ENCODE measurements at regions not wholly inside any gene's neighbourhood (a gene's known extent, or its start where the extent isn't known, plus 50 kb on each side); places are given as distances from the start of the nearest gene placed in this dataset.

DNA sequence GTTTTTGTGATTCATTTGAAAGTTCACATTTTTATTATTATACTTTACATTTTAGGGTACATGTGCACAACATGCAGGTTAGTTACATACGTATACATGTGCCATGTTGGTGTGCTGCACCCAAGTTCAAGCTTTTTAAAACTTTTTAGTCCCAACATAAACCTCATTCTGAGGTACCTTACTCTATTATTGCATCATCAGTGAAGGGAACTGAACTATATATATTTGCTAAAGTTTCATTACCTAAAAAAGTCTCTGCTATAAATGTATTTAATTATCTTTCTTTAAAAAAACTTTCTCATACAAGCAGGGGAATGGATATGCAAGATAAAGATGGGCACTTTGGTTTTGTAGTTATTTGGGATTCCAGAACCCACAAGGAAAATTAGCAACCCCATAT, 931.4 kb upstream of the ADGRL2 start:
- no peak for DNase-seq

DNA sequence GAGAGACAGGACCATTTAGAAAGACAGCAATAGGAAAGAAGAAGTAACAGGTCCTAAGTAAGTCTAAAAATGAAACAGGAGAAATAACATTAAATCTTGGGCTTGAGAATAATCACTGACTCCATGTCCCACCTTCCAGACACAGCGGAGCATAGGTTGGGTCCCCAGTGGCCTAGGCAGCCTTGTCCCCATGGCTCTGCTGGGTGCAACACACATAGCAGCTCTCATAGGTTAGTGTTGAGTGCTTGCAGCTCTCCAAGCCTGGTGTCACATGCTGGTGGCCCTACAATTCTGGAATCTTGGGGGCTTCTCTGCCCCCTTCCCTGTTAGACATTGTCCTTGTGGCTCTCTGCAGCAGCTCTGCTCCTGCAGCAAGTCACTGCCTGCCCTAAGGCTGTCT, 952.8 kb upstream of the ADGRL2 start:
- no peak for DNase-seq

DNA sequence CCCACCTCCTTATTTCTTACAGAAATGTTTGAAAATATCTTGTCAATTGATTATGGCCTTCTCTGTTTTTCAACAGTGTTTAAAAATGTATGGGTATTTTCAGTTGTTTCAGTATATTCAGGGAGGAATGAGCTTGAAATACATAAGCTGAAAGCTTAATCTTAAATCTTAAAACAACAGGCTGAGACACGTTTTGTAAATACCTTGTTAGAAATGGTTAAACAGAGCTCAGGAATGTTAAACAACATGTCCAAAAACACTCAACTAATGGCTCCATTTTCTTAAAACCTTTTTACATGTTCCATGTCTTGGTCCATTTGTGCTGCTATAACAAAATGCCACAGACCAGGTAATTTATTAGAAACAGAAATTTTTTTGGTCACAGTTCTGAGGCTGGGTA, 953.8 kb upstream of the ADGRL2 start:
- DNase-seq = no peak

DNA sequence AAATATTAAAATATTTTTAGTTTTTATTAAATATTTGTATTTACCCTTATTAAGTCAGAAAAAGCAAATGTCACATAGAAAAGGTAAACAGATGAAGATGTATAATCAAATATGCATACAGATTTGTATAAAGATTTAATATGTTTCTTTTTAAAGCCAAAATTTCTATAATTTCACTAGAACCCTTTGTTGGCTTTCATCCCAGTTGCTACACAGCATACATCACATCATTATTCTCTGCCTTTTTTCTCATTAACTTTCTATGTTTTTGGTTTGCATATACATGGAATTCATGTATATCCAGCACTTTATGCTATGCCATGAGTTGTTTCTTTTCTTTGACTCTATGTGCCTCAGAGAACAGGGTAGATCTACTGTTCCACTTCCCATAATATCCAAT, 957.9 kb upstream of the ADGRL2 start:
- no peak for DNase-seq

DNA sequence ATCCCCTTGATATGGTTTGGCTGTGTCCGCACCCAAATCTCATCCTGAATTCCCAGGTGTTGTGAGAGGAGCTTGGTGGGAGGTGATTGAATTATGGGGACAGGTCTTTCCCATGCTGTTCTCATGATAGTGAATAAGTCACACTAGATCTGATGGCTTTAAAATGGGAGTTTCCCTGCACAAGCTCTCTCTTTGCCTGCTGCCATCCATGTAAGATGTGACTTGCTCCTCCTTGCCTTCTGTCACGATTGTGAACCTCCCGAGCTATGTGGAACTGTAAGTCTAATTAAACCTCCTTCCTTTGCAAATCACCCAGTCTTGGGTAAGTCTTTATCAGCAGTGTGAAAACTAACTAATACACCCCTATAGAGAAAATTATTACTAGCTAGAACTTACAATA, 959.5 kb upstream of the ADGRL2 start:
- DNase-seq = no peak

DNA sequence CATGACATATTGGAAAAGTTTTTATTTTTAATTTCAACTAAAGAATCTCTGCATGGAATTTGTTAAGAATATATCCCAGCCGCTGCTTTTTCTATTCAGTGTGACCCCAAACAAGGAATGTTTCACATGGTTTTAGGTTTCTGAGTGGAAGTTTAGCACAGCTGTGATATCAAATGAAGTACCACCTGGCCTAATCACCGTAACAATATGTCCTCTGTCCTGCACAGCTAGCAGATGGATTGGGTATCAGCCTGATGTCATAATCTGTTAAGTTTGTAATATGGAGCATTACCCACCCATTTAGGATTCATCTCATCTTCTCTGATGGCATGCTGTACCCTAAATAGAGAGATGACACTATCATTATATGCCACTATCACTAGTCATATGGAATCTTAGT, 963.7 kb upstream of the ADGRL2 start:
- DNase-seq = no peak

DNA sequence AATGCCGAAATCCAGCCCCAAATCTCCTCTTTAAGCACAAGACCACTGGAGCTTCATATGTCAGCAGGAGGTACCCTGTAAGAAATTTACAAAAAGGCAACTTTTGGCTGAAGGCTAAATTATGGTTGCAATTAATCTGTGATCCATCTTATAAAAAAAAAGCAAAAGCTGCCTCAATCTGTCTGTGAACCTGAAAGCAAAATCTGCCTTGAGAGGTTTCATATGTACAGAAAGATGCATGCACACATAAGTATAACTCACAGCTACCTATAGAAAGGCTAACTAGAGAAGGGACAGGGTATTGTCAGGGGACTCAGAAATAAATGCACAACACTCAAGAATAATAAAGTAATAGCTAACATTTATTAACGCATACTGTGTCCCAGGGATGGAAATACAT, 964.2 kb upstream of the ADGRL2 start:
- no peak for DNase-seq

DNA sequence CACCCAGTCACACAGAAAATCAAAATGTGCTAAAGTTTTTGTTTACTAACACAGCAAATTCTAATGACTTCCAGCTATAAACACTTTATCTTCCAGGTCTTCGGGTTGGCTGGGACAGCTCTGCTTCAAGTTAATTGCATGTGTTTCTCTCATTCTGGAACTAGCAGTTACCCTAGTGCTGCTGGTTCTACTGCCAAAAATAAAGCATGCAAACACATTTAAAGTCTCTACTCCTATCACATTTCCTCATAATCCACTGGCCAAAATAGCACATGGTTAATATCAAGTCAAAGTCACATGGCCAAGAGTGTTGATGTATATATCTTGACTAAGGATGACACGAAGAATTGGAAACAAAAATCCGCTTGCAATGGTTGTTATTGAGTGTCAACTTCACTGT, 973.1 kb upstream of the ADGRL2 start:
- no peak for DNase-seq

DNA sequence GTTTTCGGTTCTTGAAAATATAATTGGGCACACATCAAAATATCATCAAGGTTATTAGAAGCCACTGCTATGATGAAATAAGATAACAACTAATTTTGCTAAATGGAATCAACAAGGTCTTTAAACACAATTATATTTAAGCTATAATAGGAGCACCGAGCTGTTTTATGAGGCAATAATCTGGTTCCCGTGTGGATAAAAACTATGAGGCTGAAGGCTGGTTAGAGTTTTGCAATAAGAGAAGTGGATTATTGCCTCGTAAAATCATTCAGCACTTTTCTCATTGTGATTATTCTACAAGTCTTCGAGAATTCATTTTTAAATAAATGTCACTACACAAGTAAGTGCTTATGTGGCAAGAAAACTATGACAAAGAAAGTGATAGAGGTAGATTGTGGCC, 975.7 kb upstream of the ADGRL2 start:
- no peak for DNase-seq

DNA sequence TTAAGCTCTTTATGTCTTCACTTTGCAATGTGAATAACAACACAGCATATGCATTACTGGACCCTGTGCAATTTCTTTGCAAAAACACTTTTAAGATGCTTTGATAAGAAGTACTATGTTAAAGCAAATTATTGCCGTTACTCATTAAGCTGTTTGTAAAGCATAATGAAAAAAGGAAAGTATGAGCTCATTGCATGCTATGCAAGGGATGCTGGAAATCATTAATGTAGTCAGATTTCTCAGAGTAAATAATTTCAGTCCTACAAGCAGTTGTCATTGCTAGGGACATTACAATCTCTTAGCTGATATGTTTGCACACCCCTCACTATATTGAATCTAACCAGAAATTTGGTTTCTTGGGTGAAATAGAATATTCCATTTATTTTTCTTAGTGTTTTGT, 982.5 kb upstream of the ADGRL2 start:
- no peak for DNase-seq

DNA sequence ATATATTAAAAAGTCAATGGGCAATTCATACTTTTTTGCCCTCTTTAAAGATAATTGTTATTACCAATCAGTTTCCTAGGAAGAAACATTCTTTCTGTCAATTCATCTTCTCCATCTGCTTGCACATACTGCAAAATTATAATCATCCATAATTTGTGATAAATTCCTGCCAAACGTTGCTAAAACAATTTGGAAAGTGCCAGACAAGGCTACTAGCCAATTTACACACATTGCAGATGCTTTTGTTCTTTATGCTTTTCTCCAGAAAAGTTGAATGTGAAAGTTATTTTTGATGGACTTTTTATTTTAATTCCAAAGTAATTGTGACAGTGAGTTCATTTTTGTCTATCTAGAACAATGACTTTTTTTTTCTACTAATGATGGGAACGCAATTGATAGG, 992.8 kb upstream of the ADGRL2 start:
- DNase-seq = no peak

DNA sequence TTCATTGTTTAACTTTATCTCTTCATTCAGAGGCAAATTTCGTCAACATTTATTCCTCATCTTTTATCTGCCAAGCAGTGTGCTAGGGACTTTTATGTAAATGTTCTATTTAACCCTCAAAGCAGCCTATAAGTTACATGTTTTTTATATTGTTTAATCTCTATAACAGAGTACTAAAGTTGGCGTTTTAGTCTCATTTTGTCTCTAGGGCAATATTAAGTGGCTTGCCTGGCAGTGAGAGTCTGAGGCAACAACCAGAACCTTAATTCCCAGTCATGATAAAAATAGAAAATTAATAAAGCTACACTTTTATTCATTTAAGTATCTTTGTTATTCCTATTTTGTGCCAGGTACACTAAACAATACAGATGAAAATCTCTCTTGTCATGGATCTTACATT, 994.3 kb upstream of the ADGRL2 start:
- no peak for DNase-seq

DNA sequence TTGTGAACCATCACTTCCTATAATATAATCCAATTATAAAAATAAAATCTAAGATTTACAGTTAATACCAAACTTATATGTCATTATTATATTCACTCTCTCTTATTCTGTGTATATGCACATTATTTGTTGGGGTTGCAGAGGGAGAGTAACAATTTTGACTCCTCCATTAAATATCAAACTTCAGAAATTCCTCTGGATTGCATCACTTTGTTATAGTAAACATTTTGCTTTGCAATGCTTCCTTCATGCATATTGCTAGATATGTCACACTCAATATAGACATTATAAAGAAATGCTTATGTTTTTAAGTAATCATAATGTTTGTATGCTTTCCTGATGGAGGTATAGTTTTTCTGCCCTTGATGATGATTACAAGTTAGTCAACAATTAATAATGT, 999.0 kb upstream of the ADGRL2 start:
- no peak for DNase-seq

DNA sequence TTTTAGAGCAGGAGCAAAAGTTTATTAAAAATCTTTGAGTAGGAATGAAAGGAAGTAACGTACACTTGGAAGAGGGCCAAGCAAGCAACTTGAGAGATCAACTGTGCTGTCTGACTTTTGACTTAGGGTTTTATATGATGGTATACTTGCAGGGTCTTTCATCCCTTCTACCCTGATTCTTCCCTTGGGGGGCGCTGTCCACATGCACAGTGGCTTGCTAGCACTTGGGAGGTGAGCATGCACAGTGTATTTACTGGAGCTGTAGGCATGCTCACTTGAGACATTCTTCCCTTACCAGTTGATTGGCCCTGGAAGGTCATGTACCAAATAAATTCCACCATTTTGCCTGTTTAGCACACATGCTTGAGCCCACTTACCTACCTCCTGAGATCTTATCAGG, 1001.3 kb upstream of the ADGRL2 start:
- no peak for DNase-seq

DNA sequence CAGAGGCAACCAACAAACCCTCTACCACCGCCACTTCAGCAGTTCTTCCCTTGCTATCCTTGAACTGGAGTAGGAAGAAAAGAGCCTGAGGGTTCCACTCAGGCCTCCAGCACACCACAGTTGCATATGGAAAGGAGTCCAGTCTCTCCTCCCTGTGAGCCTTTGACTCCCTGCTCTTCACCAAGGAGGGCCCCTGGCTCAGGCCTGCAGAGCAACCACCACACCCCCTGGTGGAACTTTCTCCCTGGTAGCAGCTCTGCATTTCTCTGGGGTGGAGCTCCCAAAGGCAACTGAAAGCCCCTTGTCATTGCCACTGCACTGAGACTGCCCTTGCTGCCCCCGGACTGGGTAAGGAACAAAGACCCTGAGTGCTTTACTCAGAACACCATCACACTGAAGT, 1021.5 kb upstream of the ADGRL2 start:
- DNase-seq = no peak

DNA sequence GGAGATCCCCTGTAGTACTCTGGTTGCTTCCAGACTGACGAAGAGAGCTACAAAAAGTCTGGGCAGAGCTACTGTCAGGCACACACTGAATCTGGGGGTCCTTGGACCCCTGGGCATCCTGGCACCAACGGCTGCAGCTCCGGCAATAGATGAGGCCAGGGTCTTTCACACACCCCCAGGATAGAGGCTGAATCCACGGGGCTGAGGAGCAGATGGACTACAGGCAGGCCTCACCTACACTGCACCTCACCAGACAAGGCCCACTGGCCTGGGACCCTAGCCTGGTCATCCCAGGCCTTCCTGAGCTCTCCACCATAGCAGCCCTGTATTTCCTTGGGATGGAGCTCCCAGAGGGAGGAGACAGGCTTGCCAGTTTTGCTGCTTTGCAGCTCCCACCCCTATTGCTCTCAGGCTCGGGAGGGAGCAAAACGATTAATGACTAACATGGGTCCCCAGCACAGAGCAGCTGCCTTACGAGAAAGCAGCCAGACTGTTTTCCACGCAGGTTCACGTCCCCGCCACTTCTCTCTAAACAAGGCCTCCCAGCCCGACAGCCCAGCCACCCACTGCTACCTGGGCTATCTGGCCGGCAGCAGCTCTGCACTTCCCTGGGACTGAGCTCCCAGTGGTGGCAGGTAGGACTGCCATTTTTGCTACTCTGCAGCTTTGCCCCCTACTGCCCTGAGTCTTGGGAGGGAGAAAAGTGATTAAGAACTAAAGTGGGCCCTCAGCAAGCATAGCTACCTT, 1022.5 kb upstream of the ADGRL2 start:
- no peak for DNase-seq

DNA sequence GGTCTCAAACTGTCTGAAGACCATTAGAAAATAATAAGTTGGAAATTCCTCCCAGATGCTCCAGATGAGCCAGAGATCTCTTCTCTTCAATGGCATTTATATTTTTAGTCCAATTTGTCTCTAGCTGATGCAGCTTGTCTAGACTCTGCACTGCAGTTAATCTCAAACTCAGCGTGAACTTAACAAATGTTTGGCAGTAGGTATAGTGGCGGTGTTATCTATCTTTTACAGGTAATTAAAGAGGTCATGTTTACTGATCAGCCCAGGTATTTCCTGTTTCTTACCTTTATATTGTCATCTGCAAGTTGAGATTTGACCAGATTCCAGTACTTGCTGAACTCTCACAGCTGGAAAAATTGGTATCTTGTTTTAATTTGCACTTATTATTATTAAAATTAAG, 1024.5 kb upstream of the ADGRL2 start:
- no peak for DNase-seq

DNA sequence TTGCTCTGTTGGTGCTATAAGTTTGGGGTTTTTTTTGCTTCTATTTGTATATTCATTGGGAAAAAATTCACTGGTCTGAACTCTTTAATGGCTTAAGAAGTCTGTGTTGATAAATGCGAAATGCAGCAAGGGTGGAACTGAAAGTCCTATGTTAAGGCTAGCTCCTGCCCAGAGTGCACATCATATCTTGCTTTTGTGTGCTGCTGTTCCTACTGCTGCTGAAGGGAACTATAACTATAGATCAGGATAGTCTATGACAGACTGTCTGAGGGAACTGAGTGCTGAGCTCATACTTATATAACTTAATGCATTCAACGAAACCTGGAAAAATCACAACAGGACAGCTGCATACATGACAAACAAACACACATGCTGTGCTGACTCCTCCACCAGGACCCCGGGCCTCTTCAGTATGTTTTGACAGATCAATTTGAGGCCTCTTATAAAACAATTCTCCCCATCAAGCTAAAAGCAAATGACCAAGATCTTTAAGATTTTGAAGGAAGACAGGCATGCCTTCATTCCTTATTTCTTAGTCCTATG, 1031.5 kb upstream of the ADGRL2 start:
- DNase-seq = no peak

DNA sequence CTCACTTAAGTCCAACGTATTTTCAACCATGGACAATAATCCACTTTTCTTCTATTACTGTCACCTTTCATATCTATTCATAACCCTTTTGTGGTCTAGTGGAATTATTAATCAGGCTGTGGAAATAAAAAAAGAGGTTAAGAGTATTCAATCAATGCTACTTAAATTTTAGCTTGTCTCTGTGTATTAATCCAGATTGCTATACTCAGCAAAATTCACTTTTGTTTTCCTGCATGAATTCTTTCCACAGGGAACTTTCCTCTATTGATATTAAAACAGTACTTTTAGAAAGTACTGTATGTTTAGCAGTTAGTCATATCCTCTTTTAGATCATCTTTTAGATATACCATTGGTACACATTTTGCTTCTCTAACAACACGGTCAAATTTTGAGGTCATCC, 1033.0 kb upstream of the ADGRL2 start:
- no peak for DNase-seq

DNA sequence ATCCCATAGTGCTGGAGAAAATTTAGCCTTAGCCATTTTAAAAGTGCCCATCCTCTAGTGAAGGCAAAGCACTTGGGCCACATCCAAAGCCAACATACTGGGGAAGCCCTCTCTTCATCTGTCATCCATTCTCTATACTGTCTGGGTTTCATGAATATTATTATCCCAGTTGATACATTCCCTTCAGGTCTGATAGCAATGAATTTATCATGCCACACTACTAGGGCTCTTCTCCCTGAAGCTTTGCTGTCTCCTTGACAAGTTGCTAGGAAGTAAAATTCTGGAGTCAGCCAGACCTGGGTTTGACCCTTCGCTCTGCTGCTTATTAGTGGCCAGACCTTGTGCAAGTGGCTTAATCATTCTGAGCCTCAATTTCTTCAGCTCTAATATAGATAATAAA, 1041.4 kb upstream of the ADGRL2 start:
- no peak for DNase-seq

DNA sequence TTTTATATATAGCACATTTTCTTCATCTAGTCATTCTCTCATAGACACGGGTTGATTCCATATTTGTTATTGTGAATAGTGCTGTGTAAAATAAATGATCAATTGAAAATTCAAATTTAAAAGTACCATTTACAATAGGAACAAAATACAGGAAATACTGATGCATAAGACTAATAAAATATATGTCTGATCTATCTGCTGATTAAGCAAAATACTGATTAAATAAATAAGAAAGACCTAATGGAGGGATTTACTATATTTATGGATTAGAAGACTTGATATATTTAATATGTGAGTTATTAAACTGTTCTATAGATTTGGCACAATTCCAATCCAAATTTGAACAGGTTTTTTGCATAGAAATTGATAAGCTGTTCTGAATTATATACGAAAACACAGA, 1044.8 kb upstream of the ADGRL2 start:
- DNase-seq = no peak

DNA sequence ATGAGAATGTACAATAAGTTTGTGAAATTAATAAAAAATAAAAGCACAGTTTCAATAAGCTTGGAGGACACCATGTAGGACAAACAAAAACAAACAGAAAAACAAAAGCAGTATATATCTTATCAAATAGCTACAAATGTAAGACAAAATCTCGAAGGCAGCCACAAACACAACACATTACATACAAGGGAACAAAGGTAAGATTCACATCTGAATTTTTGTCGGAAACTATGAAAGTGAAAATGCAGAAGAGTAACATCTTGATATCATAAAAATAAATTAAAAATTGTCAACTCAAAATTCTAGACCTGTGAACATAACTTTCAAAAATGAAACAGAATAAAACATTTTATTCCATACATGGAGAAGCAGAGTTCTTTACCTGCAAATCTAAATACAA, 1049.5 kb upstream of the ADGRL2 start:
- no peak for DNase-seq

DNA sequence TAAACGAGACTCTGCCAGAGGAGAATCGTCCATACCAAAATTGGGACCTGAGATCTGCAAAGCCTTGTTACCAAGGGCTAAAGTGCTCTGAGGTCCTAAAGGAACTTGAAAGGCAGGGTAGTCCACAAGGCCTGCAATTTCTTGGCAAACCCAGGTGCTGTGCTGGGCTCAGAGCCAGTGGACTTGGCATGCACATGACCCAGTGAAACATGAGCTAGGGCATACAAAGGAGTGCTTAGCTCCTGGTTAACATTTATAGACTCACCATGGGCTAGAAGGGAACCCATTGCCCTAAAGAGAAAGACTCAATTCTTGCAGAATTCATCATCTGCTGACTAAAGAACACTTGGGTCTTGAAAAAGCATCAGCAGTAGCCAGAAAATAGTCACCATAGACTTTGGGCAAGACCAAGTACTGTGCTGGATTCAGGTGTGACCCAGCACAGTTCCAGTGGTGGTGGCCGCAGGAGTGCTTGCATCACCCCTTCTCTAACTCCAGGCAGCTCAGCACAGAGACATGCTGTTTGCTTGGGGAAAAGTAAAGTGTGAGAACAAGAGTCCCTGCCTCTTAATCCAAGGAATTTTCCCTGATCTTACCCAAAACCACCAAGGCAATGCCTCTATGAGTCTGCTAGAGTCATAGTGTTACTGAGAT, 1069.4 kb upstream of the ADGRL2 start:
- DNase-seq = no peak

DNA sequence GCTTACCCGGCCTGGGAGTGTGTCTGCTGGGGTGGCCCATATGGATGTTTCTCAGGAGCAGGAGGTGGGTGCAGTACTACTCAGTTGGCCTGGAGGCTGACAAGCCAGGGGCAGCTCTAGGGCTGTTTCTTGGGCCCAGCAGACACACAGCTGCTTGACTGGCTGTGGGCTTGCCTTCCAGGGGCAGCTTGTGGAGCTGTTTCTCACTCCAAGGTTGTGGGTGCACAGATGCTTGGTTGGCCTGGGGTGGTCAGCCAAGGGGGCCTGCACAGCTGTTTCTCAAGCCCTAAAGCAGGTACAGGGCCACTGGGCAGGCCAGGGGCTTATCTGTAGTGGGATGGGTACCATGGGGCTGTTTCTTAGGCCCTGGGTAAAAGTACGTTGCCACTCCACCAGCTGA, 1078.1 kb upstream of the ADGRL2 start:
- no peak for DNase-seq

DNA sequence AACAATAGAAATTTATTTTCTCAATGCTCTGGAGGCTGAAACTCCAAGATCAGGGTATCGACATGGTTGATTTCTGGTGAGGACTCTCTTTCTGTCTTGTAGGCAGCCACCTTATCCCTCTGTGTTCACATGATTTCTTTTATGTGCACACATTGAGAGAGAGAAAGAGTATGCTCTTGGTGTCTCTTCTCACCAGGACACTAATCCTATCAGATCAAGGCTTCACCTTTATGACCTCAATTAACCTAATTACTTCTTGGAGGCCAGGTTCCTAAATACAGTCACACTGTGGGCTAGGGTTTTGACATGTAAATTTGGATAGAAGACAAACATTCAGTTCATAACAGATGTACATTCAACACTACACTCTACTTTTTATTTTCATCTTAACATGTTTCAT, 1094.2 kb upstream of the ADGRL2 start:
- no peak for DNase-seq
